Naive thymus-derived CD4-positive, alpha-beta T cell (primary cell): ENCODE measurements at regions not wholly inside any gene's neighbourhood (a gene's known extent, or its start where the extent isn't known, plus 50 kb on each side); places are given as distances from the start of the nearest gene placed in this dataset.

Experiments
- ATAC-seq: fragments of 150-1000 bp; cut with Tn5 transposase; 2 replicates; pipeline ENCODE4 v1.10.0; 2021; ENCODE audit warnings: mild to moderate bottlenecking, moderate library complexity
- CTCF ChIA-PET: fragments of 350-600 bp; sonication (Branson Sonifier 250); formaldehyde crosslinking; loops from one replicate; lab custom pipeline; 2021; ENCODE audit warnings: antibody characterized with exemption; lab: Charles Lee
- POLR2A ChIA-PET: fragments of 350-600 bp; sonication (Branson Sonifier 250); formaldehyde crosslinking; loops from one replicate; lab custom pipeline; 2021; ENCODE audit warnings: antibody characterized with exemption, inconsistent platforms; lab: Charles Lee
- DNase-seq, 9 donors: peaks; one replicate each; pipeline versions ENCODE4 v3.0.0 to v3.0.0-alpha.2; 2020 to 2022; ENCODE audit warnings: mixed read lengths in 1 of 9
- H3K27ac ChIP-seq: one replicate; pipeline ENCODE4 v1.7.0; 2013; ENCODE audit warnings: mild to moderate bottlenecking, low read depth, low read length, moderate library complexity
- H3K27me3 ChIP-seq, 2 donors: one replicate each; pipeline ENCODE4 v1.7.0; 2013; ENCODE audit warnings: low read length in 2 of 2, mild to moderate bottlenecking in 2 of 2, moderate library complexity in 2 of 2; ENCODE audit not compliant: control insufficient read depth in 2 of 2, insufficient read depth in 2 of 2
- H3K36me3 ChIP-seq, 3 experiments: 1 replicate in 2 of 3; 2 replicates in 1 of 3; pipeline ENCODE4 v1.7.0; 2013; ENCODE audit warnings: low read length in 3 of 3, mild to moderate bottlenecking in 3 of 3, moderate library complexity in 1 of 3; ENCODE audit not compliant: insufficient read depth in 3 of 3, control insufficient read depth in 2 of 3
- H3K4me1 ChIP-seq, 2 donors: one replicate each; pipeline ENCODE4 v1.7.0; 2013; ENCODE audit warnings: low read length in 2 of 2, mild to moderate bottlenecking in 2 of 2, moderate library complexity in 1 of 2; ENCODE audit not compliant: control insufficient read depth in 2 of 2, insufficient read depth in 2 of 2
- H3K4me3 ChIP-seq: 2 replicates; pipeline ENCODE4 v1.7.0; 2013; ENCODE audit warnings: mild to moderate bottlenecking, low read length
- H3K9me3 ChIP-seq, 3 experiments: 1 replicate in 2 of 3; 2 replicates in 1 of 3; pipeline ENCODE4 v1.7.0; 2013; ENCODE audit warnings: low read length in 3 of 3; ENCODE audit not compliant: control insufficient read depth in 2 of 3
- H3K27ac Mint-ChIP-seq, 9 donors: one replicate each; pipeline ENCODE4 v1.8.0; 2020 to 2022; ENCODE audit warnings: mixed read lengths in 9 of 9, mild to moderate bottlenecking in 8 of 9, moderate library complexity in 5 of 9, inconsistent platforms in 2 of 9
- H3K27me3 Mint-ChIP-seq, 5 donors: one replicate each; pipeline ENCODE4 v1.8.0; 2021 to 2022; ENCODE audit warnings: mixed read lengths in 5 of 5, mild to moderate bottlenecking in 1 of 5
- H3K36me3 Mint-ChIP-seq, 5 donors: one replicate each; pipeline ENCODE4 v1.8.0; 2020 to 2022; ENCODE audit warnings: mixed read lengths in 5 of 5, mild to moderate bottlenecking in 3 of 5, inconsistent platforms in 1 of 5
- H3K4me1 Mint-ChIP-seq, 7 donors: one replicate each; pipeline ENCODE4 v1.8.0; 2020 to 2022; ENCODE audit warnings: mixed read lengths in 7 of 7, mild to moderate bottlenecking in 3 of 7, inconsistent platforms in 1 of 7
- H3K4me3 Mint-ChIP-seq, 10 donors: one replicate each; pipeline ENCODE4 v1.8.0; 2020 to 2022; ENCODE audit warnings: mild to moderate bottlenecking in 10 of 10, mixed read lengths in 10 of 10, moderate library complexity in 6 of 10, inconsistent platforms in 2 of 10
- H3K9me3 Mint-ChIP-seq, 11 donors: one replicate each; pipeline ENCODE4 v1.8.0; 2020 to 2022; ENCODE audit warnings: mixed read lengths in 11 of 11, mild to moderate bottlenecking in 4 of 11, inconsistent platforms in 1 of 11, moderate library complexity in 1 of 11
- intact Hi-C, 2 donors: fragments of 100-400 bp; cut with micrococcal nuclease; formaldehyde crosslinking; loops; one replicate each; pipeline ENCODE4 v1.15.1; 2023

DNA sequence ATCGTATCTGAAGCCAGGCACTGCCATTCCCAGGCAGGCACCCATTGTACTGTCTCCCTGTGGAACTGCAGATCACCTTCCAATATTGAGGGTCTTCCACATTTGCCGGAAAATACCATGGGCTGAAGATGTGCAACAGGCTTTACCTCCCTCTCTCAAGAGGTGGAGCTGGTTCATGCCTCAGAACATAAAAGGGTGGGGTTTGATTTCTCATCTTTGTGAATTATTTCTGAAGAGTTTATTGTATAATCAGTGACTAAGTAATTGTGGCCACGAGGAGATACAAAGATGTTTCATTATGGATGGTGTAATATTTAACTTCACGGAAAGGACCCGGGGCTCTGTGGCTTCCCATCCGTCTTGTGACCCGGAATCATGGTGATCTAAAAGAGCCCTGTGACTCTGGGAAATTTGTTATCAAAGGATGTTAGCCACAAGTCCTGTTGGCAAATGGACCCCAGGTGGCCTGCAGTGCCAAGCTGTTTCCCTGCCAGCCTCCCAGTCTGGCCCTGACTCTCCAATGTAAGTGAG lies 230.5 kb downstream of the LACC1 start:
- no peaks in the 10 kb centered on the region for H3K9me3 ChIP-seq
- Mint-ChIP-seq H3K27ac (no peak overlapping the region), H3K36me3 (no peaks in the 10 kb centered on the region), H3K4me1 (peaks cover 0 to 2% (median 0%) of the 10 kb centered on the region in 7 donors), H3K27me3 (peaks cover 0 to 7% (median 4%) of the 10 kb centered on the region in 5 donors), H3K4me3 (no peak overlapping the region), H3K9me3 (no peaks in the 10 kb centered on the region)
- H3K4me1 ChIP-seq, result peaks cover 0 to 4% of the 10 kb centered on the region in 2 donors
- DNase-seq (no peak), ATAC-seq (no peak)
- intact Hi-C loops, result no loop called here
- POLR2A ChIA-PET, result no interaction called here
- no peaks in the 10 kb centered on the region for H3K36me3 ChIP-seq
- H3K27me3 ChIP-seq, result no peaks in the 10 kb centered on the region
- no peak overlapping the region for H3K4me3 ChIP-seq
- H3K27ac ChIP-seq, result no peak overlapping the region
- CTCF ChIA-PET, result no interaction called here

DNA sequence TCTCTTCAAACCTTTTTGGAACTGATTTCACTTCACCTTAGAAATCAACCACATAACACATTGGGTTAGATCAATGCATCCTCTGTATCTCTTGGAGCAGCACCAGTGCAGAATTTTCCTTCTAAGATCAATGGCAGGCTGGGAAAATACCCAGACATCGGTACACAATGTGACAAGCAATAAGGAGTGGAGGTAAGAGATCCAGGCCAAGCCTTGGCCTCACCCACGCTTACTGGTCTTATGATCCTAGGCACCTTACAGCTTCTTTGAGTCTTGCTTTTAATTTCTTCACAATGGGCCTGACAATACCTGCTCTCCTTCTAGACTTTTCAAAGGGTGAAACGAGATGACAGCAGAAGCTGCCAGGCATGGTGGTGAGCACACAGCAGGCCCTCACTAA lies 232.0 kb downstream of the LACC1 start:
- no peaks in the 10 kb centered on the region for H3K27me3 ChIP-seq
- H3K36me3 ChIP-seq, result no peaks in the 10 kb centered on the region
- ATAC-seq, result no peak
- no peak overlapping the region for H3K4me3 Mint-ChIP-seq
- CTCF ChIA-PET, result no interaction called here
- H3K4me3 ChIP-seq, result no peak overlapping the region
- H3K4me1 Mint-ChIP-seq, result peaks cover 0 to 9% (median 3%) of the 10 kb centered on the region in 7 donors
- no peak for DNase-seq
- H3K27me3 Mint-ChIP-seq, result peaks cover 0 to 4% (median 0%) of the 10 kb centered on the region in 5 donors
- no peak overlapping the region for H3K27ac Mint-ChIP-seq
- intact Hi-C loops, result no loop called here
- H3K36me3 Mint-ChIP-seq, result no peaks in the 10 kb centered on the region
- H3K9me3 ChIP-seq, result no peaks in the 10 kb centered on the region
- H3K9me3 Mint-ChIP-seq, result no peaks in the 10 kb centered on the region
- peaks cover 0 to 4% of the 10 kb centered on the region in 2 donors for H3K4me1 ChIP-seq
- H3K27ac ChIP-seq, result no peak overlapping the region
- POLR2A ChIA-PET, result no interaction called here

DNA sequence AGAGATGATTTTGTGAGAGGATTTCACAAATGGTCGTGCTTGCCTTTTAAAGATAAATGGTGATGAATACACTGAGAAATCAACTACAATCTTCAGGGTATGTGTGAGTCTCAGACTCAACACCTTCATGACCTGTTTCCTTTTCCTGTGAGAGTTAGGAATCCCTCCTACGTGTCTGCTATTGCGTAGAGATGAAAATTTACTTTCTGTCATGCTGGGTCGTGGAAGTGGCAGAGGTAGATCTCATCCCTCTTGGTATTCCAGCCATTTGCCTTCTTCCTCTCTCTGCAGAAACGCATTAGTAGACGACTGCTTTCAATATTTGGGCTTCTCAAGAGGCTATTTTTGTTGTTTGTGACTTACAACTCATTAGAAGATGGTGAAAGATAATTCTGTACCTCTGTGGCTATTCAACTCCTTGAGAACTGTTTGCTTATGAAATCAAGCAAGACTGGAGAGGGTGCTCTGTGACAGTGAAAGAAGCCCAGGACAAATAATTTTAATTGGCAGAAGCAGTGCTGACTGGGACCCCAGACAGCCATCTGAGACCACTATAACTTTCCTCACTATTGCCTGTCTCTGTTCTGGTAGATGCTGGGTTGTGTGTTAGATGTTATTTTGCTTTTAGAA lies 233.1 kb downstream of the LACC1 start:
- Histone ChIP-seq H3K4me3 (no peak overlapping the region), H3K36me3 (no peaks in the 10 kb centered on the region), H3K9me3 (no peaks in the 10 kb centered on the region), H3K27ac (no peak overlapping the region), H3K27me3 (no peaks in the 10 kb centered on the region), H3K4me1 (peaks cover 0 to 7% of the 10 kb centered on the region in 2 donors)
- DNase-seq (no peak), ATAC-seq (peak; percentile 73)
- H3K9me3 Mint-ChIP-seq, result no peaks in the 10 kb centered on the region
- no peaks in the 10 kb centered on the region for H3K27me3 Mint-ChIP-seq
- ChIA-PET POLR2A (no interaction called here), CTCF (no interaction called here)
- peak overlapping the region in 1 of 10 donors; percentile 26 for H3K4me3 Mint-ChIP-seq
- H3K27ac Mint-ChIP-seq, result no peak overlapping the region
- intact Hi-C loops, result no loop called here
- H3K4me1 Mint-ChIP-seq, result peaks cover 0 to 19% (median 12%) of the 10 kb centered on the region in 7 donors
- H3K36me3 Mint-ChIP-seq, result no peaks in the 10 kb centered on the region

DNA sequence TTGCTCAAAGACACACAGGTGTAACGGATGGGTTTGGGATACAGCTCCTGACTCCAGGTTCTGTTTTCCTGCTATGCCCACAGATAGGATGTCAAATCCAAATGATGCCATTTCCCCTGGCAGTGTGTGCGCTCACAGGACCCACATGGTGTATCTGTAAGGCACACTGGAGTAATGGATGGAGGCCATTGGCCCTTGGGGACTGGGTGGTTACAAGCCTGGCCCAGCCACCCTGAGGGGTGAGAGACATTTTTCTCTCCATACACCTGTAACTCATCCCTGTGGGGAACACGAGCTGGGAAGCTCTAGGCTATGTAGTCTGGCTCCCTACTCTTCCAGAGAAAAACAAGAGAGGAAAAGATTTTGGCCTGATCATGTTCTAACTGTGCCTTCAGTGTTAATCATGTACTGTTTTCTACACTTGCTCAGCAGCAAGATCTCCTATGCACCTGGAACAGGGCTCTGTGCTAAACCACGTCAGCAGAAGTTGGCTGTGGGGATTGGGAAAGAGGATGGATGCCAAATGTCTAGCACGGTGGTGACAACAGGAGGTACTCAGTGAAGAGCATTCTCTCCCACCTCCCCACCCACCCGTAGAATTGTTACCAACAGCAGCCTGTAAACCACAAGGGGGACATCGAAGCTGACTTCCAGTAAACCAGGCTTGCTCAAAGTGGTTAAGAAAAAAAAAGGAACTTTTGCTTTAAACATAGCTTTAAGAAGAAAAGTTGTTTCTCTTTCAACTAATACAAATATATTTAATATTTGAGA lies 237.0 kb downstream of the LACC1 start:
- peaks cover 0 to 11% of the 10 kb centered on the region in 2 donors for H3K4me1 ChIP-seq
- Mint-ChIP-seq H3K4me3 (peak overlapping the region in 1 of 10 donors; percentile 37), H3K4me1 (peaks cover 0 to 23% (median 12%) of the 10 kb centered on the region in 7 donors), H3K36me3 (no peaks in the 10 kb centered on the region), H3K9me3 (peaks cover 0 to 1% (median 0%) of the 10 kb centered on the region in 11 donors), H3K27ac (peak overlapping the region in 1 of 9 donors; percentile 25), H3K27me3 (peaks cover 0 to 2% (median 0%) of the 10 kb centered on the region in 5 donors)
- CTCF ChIA-PET, result no interaction called here
- no peaks in the 10 kb centered on the region for H3K9me3 ChIP-seq
- POLR2A ChIA-PET, result no interaction called here
- no peaks in the 10 kb centered on the region for H3K27me3 ChIP-seq
- intact Hi-C loops, result no loop called here
- H3K4me3 ChIP-seq, result no peak overlapping the region
- DNase-seq (peak in 3 of 9 donors; percentile 6 to 8 (median 8)), ATAC-seq (peak; percentile 58)
- H3K27ac ChIP-seq, result no peak overlapping the region
- no peaks in the 10 kb centered on the region for H3K36me3 ChIP-seq

DNA sequence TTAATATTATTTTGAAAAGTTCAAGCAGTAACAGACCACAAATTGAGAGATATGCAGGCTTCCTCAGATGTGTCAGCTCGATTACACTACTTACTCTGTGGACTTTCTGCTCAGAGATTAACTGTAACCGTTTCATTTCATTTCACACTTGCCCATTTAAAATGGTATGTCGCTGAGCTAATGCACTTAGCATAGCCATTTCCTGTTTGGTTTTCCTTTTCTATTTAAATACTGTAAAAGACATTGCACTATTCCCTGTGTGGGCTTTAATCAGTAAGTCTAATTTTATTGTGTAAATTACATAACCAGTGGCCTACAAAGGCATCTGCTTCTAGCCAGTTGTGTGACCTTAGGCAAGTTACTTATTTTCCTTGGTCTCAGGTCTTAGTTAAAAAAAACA lies 237.6 kb downstream of the LACC1 start:
- intact Hi-C loops, result no loop called here
- peaks cover 0 to 23% (median 12%) of the 10 kb centered on the region in 7 donors for H3K4me1 Mint-ChIP-seq
- H3K27me3 ChIP-seq, result no peaks in the 10 kb centered on the region
- peak overlapping the region in 1 of 10 donors; percentile 39 for H3K4me3 Mint-ChIP-seq
- POLR2A ChIA-PET, result no interaction called here
- no peaks in the 10 kb centered on the region for H3K36me3 Mint-ChIP-seq
- H3K27me3 Mint-ChIP-seq, result peaks cover 0 to 2% (median 0%) of the 10 kb centered on the region in 5 donors
- DNase-seq (no peak), ATAC-seq (peak; percentile 57)
- peaks cover 0 to 11% of the 10 kb centered on the region in 2 donors for H3K4me1 ChIP-seq
- no peak overlapping the region for H3K27ac Mint-ChIP-seq
- no peaks in the 10 kb centered on the region for H3K36me3 ChIP-seq
- H3K9me3 ChIP-seq, result no peaks in the 10 kb centered on the region
- no peak overlapping the region for H3K27ac ChIP-seq
- H3K4me3 ChIP-seq, result no peak overlapping the region
- H3K9me3 Mint-ChIP-seq, result peaks cover 0 to 1% (median 0%) of the 10 kb centered on the region in 11 donors
- CTCF ChIA-PET, result no interaction called here

DNA sequence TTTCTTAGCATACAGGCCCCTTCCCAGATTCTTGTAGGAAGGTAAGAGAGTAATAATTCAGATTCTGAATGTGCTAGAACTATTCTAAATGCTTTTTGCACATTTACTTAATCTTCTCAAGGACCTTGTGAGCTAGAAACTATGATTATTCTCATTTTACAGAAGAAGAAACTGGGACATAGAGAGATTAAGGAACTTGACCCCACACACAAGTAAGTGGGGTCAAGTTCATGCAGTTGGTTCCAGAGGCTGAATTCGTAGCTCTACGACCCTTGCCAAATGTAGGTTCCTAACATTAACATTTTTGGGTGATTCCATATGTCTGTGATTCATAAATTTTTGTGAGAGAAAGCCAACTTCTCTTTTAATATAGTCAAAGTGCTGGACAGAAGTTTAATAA lies 238.1 kb downstream of the LACC1 start:
- H3K9me3 Mint-ChIP-seq, result peaks cover 0 to 1% (median 0%) of the 10 kb centered on the region in 11 donors
- POLR2A ChIA-PET, result no interaction called here
- Histone ChIP-seq H3K27ac (no peak overlapping the region), H3K4me1 (peaks cover 0 to 11% of the 10 kb centered on the region in 2 donors), H3K36me3 (no peaks in the 10 kb centered on the region), H3K27me3 (no peaks in the 10 kb centered on the region), H3K4me3 (no peak overlapping the region), H3K9me3 (no peaks in the 10 kb centered on the region)
- peak overlapping the region in 1 of 9 donors; percentile 49 for H3K27ac Mint-ChIP-seq
- H3K4me1 Mint-ChIP-seq, result peaks cover 0 to 23% (median 12%) of the 10 kb centered on the region in 7 donors
- peaks cover 0 to 2% (median 0%) of the 10 kb centered on the region in 5 donors for H3K27me3 Mint-ChIP-seq
- intact Hi-C loops, result no loop called here
- H3K4me3 Mint-ChIP-seq, result peak overlapping the region in 1 of 10 donors; percentile 39
- ATAC-seq (no peak), DNase-seq (no peak)
- no peaks in the 10 kb centered on the region for H3K36me3 Mint-ChIP-seq
- CTCF ChIA-PET, result no interaction called here
